ENCODE measurements at regions not wholly inside any gene's neighbourhood (a gene's known extent, or its start where the extent isn't known, plus 50 kb on each side); places are given as distances from the start of the nearest gene placed in this dataset.

DNA sequence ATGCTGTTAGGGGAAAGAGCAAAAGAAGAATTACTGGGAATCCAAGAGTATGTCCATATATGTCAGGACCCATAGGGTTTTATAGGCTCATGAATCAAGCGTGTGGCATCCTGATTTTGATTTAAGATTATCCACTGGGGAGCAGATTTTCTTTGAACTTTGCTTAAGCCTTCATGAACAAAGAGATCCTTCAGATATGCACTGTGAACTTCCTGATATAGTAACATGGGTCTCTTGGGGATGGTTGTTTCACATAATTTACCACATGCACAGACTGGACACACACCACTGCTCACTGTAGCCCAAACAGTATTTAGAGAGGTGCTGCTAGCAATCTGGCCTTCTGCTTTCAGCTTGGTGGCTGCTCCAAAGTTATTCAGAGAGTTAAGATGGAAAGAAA lies 200.9 kb upstream of the ZPLD1 start:
- ChIA-PET CTCF (interaction anchor here (0.8 to 19.5 kb wide), 5 partner anchors 10 to 429 kb away, joined by 3 to 1077 read pairs (median 67); no protein-coding TSS in a partner anchor), POLR2A (no interaction called here)
- TF ChIP-seq CTCF (IDR thresholded peaks at IDR 0.05; ENCODE audit: insufficient read depth, low read length, missing control alignments) = no peak
- H3K4me3 ChIP-seq (ENCODE audit: low read depth, low read length) = no peak overlapping the region
- DNase-seq (ENCODE audit: low read depth, low spot score) = no peak

GRCh38 chr3:102235679-102236078 lies 199.1 kb upstream of the ZPLD1 start:
- TF ChIP-seq CTCF (IDR thresholded peaks at IDR 0.05; ENCODE audit: insufficient read depth, low read length, missing control alignments) = peak; percentile 52
- ChIA-PET POLR2A (no interaction called here), CTCF (interaction anchor here (0.7 to 19.5 kb wide), 15 partner anchors 9 to 430 kb away, joined by 3 to 1077 read pairs (median 4); no protein-coding TSS in a partner anchor)
- no peak overlapping the region for H3K4me3 ChIP-seq (ENCODE audit: low read depth, low read length)
- DNase-seq (ENCODE audit: low read depth, low spot score) = no peak

GRCh38 chr3:102237181-102237580 lies 197.6 kb upstream of the ZPLD1 start:
- no peak for TF ChIP-seq CTCF (IDR thresholded peaks at IDR 0.05; ENCODE audit: insufficient read depth, low read length, missing control alignments)
- no peak for DNase-seq (ENCODE audit: low read depth, low spot score)
- POLR2A ChIA-PET = no interaction called here
- no peak overlapping the region for H3K4me3 ChIP-seq (ENCODE audit: low read depth, low read length)
- CTCF ChIA-PET = interaction anchor here (0.9 to 7.2 kb wide), 8 partner anchors 8 to 315 kb away, joined by 3 to 175 read pairs (median 10); no protein-coding TSS in a partner anchor

- H3K4me3 ChIP-seq (ENCODE audit: low read depth, low read length) = no peak overlapping the region
- POLR2A ChIA-PET = no interaction called here
- CTCF ChIA-PET = interaction anchor here (0.9 to 7.2 kb wide), 8 partner anchors 9 to 315 kb away, joined by 3 to 175 read pairs (median 10); no protein-coding TSS in a partner anchor
- DNase-seq (ENCODE audit: low read depth, low spot score) = peak; percentile 12
- TF ChIP-seq CTCF (IDR thresholded peaks at IDR 0.05; ENCODE audit: insufficient read depth, low read length, missing control alignments) = no peak
Measured at GRCh38 chr3:102237838-102238237, 197.0 kb upstream of the ZPLD1 start.

DNA sequence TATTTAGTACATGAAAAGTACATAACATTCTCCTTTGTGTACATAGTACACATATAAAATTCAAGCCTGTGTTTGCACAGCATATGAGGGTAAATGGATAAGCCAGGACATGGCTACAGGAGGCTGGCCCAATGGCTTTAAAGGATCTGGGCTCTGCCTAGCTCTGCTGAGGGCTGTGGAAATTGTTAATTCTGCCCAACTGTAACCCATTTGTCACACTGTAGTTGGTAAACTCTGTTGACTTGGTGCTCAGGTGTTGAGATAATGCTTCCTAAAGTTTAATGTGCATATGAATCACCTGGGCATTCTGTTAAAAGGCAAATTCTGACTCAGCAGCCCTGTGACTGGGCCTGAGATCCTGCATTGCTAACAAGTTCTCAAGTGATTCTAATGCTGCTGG lies 196.5 kb upstream of the ZPLD1 start:
- H3K4me3 ChIP-seq (ENCODE audit: low read depth, low read length) = no peak overlapping the region
- no peak for DNase-seq (ENCODE audit: low read depth, low spot score)
- ChIA-PET CTCF (interaction anchor here (1.2 to 7.2 kb wide), 6 partner anchors 10 to 314 kb away, joined by 3 to 175 read pairs (median 10); no protein-coding TSS in a partner anchor), POLR2A (no interaction called here)
- no peak for TF ChIP-seq CTCF (IDR thresholded peaks at IDR 0.05; ENCODE audit: insufficient read depth, low read length, missing control alignments)

DNA sequence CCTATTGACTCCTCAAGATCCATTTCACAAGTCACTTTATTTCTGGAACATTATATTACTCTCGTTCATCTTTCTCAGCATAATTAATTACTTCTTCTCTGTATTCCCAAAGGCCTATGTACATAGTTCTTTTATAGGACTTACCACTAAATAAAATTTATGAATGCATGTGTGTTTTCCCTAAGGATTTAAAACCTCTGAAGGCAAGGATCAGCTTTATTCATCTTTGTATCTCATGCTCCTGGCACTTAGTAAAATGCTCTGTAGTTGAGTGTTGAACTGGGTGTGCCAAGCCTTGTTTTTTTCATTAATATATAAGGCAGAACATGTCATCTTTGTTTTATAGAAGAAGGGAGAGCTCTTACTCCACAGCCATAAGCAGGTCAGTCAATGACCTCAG lies 194.1 kb upstream of the ZPLD1 start:
- TF ChIP-seq CTCF (IDR thresholded peaks at IDR 0.05; ENCODE audit: insufficient read depth, low read length, missing control alignments) = no peak
- H3K4me3 ChIP-seq (ENCODE audit: low read depth, low read length) = no peak overlapping the region
- DNase-seq (ENCODE audit: low read depth, low spot score) = no peak
- ChIA-PET CTCF (interaction anchor here (0.8 to 3.9 kb wide), 4 partner anchors 11 to 296 kb away, joined by 3 to 21 read pairs (median 12); no protein-coding TSS in a partner anchor), POLR2A (no interaction called here)

Measured in AG04449 (cell line).